Stimulated activated CD8-positive, alpha-beta memory T cell treated with anti-CD3 and anti-CD28 coated beads, Interleukin-15, amount 100 ng/mL, for 1 hour (primary cell): ENCODE measurements at regions not wholly inside any gene's neighbourhood (a gene's known extent, or its start where the extent isn't known, plus 50 kb on each side); places are given as distances from the start of the nearest gene placed in this dataset.

Source experiments
- DNase-seq: peaks from one replicate; pipeline ENCODE4 v3.0.0-alpha.2; 2020; ENCODE audit warnings: low read depth

DNA sequence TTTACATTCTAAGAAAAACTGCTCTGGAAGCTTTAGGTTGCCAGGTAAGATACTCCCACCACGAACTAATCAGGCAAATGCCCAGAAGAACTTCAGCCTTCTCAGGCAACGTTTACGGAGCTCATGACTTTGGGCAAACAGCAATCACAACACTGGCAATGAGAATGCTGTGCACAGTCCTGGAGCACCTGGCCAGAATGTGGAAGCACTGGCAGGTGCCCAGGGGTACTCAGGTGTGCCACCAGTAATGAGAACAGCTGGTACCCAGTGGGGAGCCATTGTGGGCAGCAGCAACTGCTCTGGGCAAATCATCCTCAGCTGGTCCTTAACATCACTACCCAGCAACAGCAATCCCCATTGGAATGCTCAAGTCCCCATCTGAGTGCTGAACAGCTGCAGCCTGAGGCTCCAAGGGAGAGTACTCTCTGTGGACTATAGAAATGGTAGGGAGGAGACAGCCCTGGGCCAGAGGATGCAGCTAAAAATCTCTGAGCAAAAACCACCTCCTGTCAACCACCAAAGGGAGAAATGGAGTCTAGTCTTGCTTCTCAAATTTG is 210.0 kb downstream of the FOXO1 start:
- no peak for DNase-seq

DNA sequence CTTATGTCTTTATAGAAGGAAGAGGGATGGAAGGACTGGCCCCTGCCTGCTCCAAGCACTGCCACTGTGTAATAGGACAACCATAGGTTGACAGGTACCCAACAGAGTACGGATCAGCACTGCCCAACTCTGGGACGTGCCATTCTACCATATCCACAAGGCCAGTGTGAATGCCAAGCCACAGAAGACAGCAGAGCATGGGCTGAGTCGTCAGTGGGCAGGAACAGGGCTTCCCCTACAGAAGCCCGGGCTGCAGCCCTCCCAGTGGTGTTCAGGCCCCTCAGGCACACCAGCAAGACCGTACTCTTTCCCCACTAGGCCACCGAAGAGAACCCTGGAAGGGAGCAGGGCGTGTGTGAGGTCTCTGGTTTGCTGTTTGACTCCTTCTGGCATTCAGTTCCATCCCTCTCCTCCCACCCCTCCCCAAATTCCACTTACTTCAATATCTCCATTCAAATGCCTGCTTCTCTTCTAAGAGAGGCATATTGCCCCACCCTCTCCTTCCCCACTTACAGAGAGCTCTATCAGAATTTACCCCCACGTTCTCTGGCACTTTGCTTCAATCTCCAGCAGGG is 209.4 kb downstream of the FOXO1 start:
- DNase-seq = no peak

DNA sequence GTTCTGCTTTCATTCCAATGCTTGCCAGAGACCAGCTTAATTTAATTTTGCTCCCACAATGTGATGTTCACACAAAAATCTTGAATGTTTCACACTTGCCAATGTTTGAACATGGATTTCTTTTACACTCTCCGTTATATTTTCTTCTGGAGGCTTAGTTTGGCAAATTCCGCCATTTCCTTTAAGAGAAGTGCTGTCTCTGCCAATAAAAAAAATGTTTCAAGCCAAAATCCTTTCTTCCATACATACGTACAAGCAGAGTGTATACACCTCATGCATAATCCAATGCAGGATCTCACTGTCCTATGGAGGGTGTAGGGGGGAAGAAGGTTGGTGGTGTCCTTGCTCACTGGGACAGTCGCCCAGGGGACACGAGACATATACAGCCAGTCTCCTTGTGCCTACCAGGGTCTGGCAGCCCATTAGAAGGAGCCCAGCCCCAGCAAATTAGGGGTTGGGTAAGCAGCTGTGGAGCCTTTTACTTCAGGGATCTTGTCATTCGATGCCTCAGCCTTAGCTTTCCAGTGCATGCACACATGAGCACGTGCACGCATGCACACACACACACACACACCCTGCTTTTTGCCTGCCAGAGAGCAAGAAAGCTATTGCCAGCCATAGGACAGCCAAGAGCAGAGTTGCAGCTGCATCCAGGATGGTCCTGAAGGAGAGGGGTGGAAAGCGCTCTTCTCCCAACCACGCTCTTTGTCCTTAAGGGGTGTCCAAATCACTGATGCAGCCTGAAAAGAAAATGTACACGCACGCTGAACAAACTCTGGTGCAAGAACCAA is 208.3 kb downstream of the FOXO1 start:
- no peak for DNase-seq

DNA sequence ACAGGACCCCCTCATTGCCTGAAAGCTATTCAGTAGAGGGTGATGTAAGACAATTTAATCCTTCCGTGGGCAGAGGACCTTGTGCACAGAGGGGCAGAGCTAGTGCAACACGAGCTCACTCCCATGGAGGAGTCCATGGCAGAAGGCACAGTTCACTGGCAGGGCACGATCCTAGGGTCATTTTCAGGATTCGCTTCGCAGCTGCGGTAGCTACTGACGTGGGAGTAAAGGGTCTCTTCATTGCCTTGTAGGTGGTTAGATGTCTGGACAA is 207.8 kb downstream of the FOXO1 start:
- no peak for DNase-seq

DNA sequence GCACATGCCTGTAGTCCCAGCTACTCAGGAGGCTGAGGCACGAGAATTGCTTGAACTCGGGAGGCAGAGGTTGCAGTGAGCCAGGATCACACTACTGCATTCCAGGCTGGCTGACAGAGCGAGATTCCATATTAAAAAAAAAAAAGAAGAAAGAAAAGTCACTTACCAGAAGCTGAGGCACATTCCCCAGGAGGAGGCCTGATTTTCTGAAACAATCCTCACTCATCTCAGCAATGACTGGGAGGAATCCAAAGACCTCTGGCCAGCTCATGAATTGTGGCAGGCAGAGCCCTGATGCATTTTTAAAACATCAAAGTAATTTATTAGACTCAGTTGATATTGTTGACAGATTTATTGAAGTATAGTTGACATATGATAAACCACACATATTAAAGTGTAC is 206.3 kb downstream of the FOXO1 start:
- no peak for DNase-seq

DNA sequence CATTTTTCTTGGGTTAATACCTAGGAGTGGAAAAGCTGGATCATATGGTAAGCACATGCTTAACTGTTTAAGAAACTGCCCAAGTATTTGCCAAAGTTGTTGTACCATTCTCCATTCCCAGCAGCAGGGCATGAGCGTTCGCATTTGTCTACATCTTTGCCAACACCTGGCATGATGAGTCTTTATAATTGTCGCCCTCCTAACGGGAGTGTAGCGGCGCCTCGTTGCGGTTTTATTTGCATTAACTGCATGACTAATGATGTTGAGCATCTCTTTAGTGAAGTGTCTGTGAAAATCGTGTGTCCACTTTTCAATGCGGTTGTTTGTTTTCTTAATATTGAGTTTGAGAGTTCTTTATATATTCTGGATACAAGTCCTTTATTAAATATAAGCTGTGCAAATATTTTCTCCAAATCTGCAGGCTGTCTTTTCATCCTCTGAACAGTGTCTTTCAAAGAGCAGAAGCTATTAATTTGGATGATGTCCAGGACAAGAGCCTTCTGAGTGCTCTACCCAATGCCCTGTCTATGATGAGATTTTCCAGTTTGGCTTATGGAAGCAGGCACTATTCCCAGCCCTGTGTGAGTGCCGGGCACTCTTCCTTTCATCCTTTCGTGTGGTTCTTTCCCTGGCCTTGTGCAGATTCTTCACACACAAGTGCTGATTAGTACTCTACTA is 202.0 kb downstream of the FOXO1 start:
- DNase-seq = no peak

DNA sequence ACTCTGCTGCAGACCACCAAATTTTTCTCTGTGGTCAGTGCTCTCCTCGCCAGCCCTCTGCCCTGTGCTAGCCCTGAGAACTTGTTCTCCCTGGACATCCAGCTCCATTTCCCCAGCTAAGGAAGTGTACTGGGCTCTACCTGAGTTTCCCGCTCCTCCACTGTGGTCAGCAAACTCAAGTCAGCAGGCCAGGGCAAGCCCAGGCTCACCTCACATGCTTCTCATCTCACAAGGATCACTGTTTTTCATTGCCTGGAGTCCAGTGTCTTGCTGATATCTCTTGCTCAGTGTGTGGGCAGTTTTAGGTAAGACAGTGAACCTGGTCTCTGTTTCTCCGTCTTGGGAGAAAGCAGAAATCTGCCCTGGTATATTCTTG is 201.4 kb downstream of the FOXO1 start:
- no peak for DNase-seq

DNA sequence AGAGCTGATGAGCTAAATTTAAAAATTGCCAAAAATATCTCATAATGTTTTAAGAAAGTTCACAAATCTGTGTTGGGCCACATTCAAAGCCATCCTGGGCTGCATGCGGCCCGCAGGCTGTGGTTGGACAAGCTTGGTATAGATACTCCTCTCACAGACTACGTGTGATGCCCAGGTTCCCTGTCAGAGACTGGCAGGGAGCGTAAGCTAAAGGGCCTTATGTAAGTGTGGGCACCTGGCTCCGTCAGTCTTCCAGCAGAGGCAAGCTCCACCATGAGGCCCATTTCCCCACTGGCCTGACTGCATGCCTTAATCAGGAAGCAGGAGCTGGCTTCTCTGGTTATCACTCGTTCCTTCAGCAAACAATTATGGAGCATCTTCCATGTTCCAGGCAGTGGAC is 200.2 kb downstream of the FOXO1 start:
- DNase-seq = no peak

DNA sequence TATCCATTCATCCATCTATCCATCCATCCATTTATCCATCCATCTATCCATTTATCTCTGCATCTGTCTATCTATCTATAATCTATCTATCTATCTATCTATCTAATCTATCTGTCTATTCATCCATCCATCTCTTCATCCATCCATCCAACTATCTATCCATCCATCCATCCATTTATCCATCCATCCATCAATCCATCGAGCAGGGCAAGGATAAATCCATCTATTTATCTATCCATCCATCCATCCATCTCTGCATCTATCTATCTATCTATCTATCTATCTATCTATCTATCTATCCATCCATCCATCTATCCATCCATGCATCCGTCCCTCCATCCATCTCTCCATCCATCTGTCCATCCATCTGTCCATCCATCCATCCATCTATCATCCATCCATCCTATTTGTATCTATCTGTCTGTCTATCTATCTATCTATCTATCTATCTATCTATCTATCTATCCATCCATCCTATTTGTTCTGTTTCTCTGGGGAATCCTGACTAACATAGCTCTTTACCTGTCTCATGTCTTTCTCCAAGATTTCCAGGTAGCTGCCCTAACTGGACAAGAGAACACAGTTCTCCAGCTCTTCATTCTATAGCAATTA is 198.1 kb downstream of the FOXO1 start:
- DNase-seq = no peak

DNA sequence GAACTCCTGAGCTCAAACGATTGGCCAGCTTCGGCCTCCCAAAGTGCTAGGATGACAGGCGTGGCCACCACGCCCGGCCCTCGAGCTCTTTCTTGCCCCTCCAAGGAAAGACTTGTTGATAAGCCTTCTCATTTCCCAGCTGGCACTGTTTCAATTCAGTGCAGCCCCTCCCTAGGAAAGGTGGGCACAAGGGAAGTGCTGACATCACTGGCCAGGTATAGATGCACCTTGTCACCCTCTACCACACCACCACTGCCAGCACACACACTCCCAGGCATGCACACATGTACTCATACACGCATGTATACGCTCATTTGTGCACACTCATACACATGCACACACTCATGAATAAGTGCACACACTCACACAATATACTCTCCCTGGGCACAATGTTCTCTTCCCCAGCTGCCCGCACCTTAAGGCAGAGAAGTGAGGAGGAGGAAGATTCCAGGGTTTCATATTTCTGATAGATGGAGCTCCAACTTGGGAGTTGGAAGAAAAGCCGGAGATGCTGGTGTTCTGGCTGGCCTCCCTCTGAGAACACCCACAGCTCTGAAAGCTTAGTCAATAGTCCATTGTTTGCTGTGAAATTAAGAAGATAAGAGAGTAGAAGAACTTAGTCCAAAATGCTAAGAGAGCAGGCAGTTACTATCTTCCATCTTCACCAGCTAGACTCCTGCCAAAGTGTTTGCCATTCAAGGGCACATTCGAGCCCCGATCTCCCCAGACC is 196.7 kb downstream of the FOXO1 start:
- no peak for DNase-seq

DNA sequence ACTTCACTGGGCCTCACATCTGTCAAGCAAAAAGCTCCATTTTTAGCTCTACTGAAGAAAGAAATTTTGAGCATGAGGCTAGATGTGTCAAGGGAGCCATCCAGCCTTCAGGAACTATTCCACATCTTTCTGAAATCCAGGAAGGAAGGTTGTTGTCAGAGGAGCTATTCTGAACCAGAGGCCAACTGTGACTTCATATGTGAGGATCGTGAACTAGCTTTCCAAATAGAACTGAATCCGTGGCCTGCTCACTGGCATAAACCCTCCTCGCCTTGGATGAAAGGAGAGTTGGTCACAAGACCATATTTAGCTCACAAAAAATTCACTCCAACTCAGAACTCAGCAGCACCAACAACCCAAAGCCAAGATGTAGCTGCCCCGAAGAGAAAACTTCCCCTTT is 195.8 kb downstream of the FOXO1 start:
- no peak for DNase-seq

DNA sequence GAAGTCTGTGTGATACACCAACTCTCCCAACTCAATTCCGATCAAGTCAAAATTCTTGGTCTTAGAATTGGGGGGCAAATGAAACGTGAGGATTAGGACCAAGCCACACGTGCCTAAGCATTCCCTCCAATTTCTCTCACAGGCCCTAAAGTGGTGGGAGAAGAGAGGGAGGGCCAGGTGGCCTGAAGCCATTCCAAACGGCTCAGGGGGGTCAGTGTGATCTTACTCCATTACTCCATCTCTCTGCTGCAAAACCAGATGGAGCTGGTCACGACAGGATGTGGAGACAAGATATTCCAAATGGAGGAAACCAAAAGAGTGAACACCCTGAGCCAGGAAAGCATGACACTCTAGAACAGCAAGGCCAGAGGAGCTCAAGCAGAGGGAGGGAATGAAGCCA is 195.4 kb downstream of the FOXO1 start:
- DNase-seq = no peak

DNA sequence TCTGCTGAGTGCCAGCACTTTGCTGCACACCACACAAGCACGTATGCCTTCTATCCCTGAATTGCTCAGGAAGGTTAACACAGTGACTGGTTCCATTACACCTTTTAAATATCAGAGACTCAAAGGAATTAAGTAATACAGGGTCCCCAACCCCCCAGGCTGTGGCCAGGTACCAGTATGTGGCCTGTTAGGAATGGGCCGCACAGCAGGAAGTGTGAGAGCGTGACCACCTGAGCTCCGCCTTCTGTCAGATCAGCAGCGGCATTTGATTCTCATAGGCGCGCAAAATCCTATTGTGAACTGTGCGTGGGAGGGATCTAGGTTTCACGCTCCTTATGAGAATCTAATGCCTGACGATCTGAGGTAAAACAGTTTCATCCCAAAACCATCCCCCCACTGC is 194.5 kb downstream of the FOXO1 start:
- no peak for DNase-seq

DNA sequence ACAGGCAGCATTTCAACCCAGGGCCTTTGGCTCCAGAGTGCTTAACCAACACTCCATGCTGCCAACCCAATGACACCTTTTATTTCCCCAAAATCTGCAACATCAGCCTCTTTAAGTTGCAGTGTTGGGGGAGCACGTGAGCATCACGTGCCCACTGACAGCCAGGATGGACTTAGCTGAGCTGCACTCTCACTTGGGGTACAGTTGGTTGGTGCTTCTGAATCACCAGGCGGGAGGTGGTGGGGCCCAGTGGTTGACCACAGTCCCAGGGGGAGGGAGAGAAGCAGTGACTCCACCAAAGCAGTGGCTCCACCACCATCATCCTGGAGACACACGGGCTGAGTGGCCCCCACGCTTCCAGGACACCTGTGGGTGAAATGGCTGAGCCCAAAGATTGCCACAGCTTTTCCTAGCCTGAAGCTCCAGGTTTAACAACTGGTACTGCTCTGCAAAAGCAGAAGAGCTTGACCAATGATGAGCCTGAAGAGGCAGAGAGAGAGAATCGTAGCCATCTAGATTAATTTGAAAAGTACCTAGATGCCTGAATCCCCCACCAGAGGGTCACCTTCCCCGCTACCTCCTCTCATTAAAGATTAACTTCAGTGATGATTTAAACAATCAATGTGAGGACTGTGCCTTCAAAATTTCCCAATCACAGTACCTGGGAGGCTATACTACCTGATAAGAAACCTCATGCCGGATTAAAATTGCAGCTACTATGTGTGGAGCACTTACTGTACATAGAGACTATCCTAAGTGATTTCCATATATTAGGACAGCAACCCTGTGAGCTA is 193.8 kb downstream of the FOXO1 start:
- DNase-seq = no peak

DNA sequence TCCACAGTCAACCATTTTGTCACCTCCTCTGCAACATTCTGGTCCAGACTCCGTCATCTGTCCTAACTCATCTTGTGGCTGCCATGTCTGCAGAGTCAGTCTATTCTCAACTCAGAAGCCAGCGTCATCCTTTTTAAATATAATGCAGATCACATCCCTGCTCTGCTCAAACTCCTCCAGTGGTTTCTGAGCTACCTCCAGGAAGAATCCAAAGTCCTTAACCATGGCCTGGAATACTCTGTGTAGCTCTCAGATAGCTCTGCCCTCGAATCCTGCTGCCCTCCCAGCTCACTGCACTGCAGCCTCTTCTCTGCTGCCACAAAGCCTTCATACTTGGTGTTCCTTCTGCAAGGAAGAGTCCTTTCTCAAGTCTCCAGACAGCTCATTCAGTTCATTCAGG is 190.8 kb downstream of the FOXO1 start:
- no peak for DNase-seq

DNA sequence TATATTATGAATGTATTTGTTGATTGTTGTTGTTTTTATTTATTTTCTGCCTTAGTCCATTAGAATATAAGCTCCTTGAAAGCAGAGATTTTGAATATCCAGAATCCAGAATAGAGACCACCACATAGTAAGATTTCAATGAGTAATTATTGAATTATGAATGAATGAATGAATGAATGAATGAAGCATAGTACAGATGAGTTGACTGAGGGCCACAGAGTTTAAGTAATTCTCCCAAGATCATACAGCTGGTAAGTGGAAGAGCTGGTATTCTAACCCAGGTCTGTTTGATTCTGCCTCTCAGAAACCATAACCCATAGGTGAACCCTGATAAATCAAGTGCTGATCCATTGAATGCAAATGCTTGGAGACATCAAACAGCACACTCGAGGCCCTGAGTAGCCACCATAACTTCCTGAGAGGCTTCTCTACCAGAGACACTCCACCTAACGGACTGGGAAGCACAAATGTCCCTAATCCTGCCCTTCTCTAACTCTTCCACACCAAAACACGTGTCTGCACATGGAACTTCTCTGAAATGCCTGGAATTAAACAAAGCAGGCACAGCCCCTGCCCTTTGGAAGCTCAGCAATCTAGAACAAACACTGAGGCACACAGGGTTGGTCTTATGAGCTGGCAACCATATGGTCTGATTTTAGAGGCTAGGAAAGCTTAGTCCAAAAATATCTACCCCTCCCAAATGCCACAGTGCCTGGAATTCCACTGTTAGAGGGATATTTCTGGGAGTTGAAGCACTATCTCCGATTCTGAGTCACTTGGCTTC is 190.1 kb downstream of the FOXO1 start:
- no peak for DNase-seq

DNA sequence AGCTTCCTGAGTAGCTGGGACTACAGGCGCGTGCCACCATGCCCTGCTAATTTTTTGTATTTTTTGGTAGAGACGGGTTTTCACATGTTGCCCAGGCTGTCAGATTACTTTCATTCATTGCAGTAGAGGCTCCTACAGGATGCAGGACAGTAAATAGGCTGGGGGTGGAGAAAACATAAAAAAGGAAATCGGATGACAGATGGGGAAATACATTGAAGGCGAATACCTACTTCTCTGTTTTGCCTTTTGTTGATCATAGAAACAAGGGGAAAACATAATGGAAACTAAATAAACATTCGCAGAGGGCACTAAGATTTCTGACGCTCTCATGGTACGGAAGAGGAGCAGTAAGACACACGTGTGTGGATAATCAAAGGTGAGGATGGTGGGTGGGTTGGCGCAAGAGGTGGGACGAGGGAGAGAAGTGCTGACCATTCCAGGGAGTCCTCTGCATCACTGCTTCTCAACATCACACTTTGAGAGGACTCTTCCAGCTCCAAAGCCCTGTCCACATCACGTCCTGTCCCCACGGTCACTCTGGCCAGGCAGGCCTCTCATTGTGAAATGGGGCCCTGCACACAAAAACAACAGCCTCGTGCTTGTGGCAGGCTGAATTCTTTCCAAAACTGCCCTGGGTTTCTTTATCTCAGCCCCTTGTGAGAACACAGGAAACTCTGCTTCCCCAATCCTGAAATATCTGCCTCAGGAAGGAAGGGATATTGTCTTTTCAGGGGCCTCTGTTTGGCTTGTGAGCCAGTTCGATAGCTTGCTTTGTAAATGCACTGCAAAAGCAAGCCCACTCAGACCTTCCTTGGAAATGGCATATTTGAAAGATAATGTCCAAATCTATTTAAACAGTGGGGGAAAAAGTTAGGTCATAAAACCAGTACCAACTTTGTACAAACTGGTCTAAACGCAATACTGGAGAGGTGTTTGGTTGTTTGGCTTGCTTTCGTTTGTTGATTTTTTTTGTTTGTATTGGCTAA is 188.5 kb downstream of the FOXO1 start:
- no peak for DNase-seq

DNA sequence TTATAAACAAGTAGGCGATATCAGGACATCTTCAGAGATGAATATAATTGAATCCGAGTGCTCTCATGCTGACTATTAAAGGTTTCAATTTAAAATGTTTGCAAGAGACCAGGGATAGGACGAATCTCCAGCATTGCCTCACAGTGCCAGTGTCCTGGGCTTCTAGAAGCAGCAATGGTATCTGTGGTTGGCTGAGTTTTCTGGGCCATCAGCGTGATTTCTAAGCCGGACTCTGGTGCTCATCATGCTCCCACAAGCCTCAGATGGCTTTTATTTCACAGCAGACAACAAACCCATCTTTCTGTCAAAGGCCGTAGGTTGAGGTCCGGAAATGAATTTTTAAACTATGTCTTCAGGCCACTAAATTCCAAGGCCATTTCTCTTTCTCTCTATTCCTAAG is 187.7 kb downstream of the FOXO1 start:
- DNase-seq = no peak

DNA sequence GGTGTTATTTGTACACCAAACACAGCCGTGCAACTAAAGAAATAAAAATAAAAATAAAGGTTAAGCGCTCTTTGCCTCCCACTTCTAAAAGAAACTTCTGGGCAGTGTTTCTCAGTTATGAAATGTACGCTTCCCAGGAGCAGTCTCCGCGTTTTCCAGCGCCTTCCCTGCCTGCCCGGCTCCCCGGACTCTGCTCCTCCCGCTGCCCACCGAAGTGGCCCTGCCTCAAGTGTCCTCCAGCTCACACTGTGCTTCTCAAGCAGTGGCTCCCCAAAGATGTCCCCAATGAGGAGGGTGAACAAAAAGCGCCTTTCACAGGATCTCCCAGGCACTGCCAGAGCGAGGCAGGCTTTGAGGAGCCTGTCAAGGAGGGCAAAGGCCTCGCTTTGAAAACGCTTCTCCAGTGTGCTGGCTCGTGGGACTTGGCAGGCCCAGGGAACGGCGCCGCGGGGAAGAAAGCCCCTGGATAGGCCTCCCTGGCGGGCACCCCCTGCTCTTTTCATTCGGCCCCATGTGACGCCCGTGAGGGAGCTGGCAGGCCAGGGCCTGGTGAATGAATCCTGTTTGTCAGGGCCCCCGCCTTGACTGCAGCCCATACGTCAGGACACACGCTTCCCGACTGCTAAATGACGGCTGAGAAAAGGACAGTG is 187.1 kb downstream of the FOXO1 start:
- no peak for DNase-seq
